Trophoblast cell (in vitro differentiated cells and primary cell): ENCODE measurements at regions not wholly inside any gene's neighbourhood (a gene's known extent, or its start where the extent isn't known, plus 50 kb on each side); places are given as distances from the start of the nearest gene placed in this dataset.

Source experiments
- DNase-seq, 2 donors: peaks; one replicate each; pipeline ENCODE4 v3.0.0-alpha.2; 2016
- H2AFZ ChIP-seq: 2 replicates; pipeline ENCODE4 v1.6.1; 2013; ENCODE audit warnings: low read length, moderate library complexity, mild to moderate bottlenecking; ENCODE audit not compliant: insufficient read depth, poor library complexity
- H2AK5ac ChIP-seq: 2 replicates; pipeline ENCODE4 v1.6.1; 2013; ENCODE audit warnings: mild to moderate bottlenecking, low read length
- H2BK120ac ChIP-seq: 2 replicates; pipeline ENCODE4 v1.6.1; 2013; ENCODE audit warnings: low read length, mild to moderate bottlenecking, moderate library complexity; ENCODE audit not compliant: insufficient read depth, poor library complexity
- H2BK12ac ChIP-seq: 2 replicates; pipeline ENCODE4 v1.6.1; 2013; ENCODE audit warnings: mild to moderate bottlenecking, low read length, moderate library complexity
- H2BK5ac ChIP-seq: 2 replicates; pipeline ENCODE4 v1.6.1; 2013; ENCODE audit warnings: low read length, low read depth, moderate library complexity, mild to moderate bottlenecking; ENCODE audit not compliant: poor library complexity
- H3K14ac ChIP-seq: 2 replicates; pipeline ENCODE4 v1.6.1; 2013; ENCODE audit warnings: mild to moderate bottlenecking, low read length
- H3K18ac ChIP-seq: 2 replicates; pipeline ENCODE4 v1.6.1; 2013; ENCODE audit warnings: mild to moderate bottlenecking, low read length
- H3K23ac ChIP-seq: 2 replicates; pipeline ENCODE4 v1.6.1; 2013; ENCODE audit warnings: low read length
- H3K27ac ChIP-seq: 2 replicates; pipeline ENCODE4 v1.5.1; 2013; ENCODE audit warnings: low read depth, mild to moderate bottlenecking, inconsistent platforms, low read length, moderate library complexity
- H3K27me3 ChIP-seq: 2 replicates; pipeline ENCODE4 v1.6.1; 2013; ENCODE audit warnings: inconsistent platforms, mild to moderate bottlenecking, low read length, moderate library complexity; ENCODE audit not compliant: insufficient read depth
- H3K36me3 ChIP-seq, 2 experiments: 1 replicate in 1 of 2; 2 replicates in 1 of 2; pipeline ENCODE4 v1.6.1; 2013; ENCODE audit warnings: low read length in 2 of 2, mild to moderate bottlenecking in 2 of 2, moderate library complexity in 1 of 2; ENCODE audit not compliant: insufficient read depth in 2 of 2, control insufficient read depth in 1 of 2
- H3K4ac ChIP-seq: 2 replicates; pipeline ENCODE4 v1.6.1; 2013; ENCODE audit warnings: low read depth, mild to moderate bottlenecking, low read length, moderate library complexity
- H3K4me1 ChIP-seq, 2 experiments: 1 replicate in 1 of 2; 2 replicates in 1 of 2; pipeline ENCODE4 v1.6.1; 2013; ENCODE audit warnings: low read length in 2 of 2, mild to moderate bottlenecking in 2 of 2, moderate library complexity in 1 of 2; ENCODE audit not compliant: insufficient read depth in 2 of 2, control insufficient read depth in 1 of 2
- H3K4me2 ChIP-seq: 2 replicates; pipeline ENCODE4 v1.6.1; 2013; ENCODE audit warnings: inconsistent platforms, mild to moderate bottlenecking, low read length, moderate library complexity
- H3K4me3 ChIP-seq: 2 replicates; pipeline ENCODE4 v1.5.1; 2013; ENCODE audit warnings: mild to moderate bottlenecking, low read depth, low read length, inconsistent platforms
- H3K79me1 ChIP-seq: one replicate; pipeline ENCODE4 v1.6.1; 2013; ENCODE audit warnings: low read length
- H3K79me2 ChIP-seq: 2 replicates; pipeline ENCODE4 v1.6.1; 2013; ENCODE audit warnings: low read length, mild to moderate bottlenecking; ENCODE audit not compliant: control insufficient read depth, insufficient read depth, poor library complexity
- H3K9ac ChIP-seq: 2 replicates; pipeline ENCODE4 v1.6.1; 2013; ENCODE audit warnings: mild to moderate bottlenecking, low read length
- H3K9me3 ChIP-seq: 2 replicates; pipeline ENCODE4 v1.6.1; 2013; ENCODE audit warnings: low read depth, mild to moderate bottlenecking, control low read depth, inconsistent platforms, low read length; ENCODE audit not compliant: insufficient read depth
- H4K12ac ChIP-seq: 2 replicates; pipeline ENCODE4 v1.6.1; 2013; ENCODE audit warnings: low read depth, mild to moderate bottlenecking, low read length, moderate library complexity
- H4K8ac ChIP-seq: 2 replicates; pipeline ENCODE4 v1.6.1; 2013; ENCODE audit warnings: low read depth, mild to moderate bottlenecking, low read length, moderate library complexity
- H4K91ac ChIP-seq: one replicate; pipeline ENCODE4 v1.6.1; 2013; ENCODE audit warnings: low read depth, mild to moderate bottlenecking, low read length, moderate library complexity
- WGBS: extraction: QIAGEN DNeasy Blood & Tissue Kit; methylation state at CpG from one replicate; pipeline ENCODE4 v1.1.7; 2013; ENCODE audit warnings: missing lambda C conversion rate; ENCODE audit not compliant: insufficient read length, insufficient coverage; ENCODE audit errors: extremely low coverage; 5-methylcytosine and 5-hydroxymethylcytosine counted together

GRCh38 chr3:102156426-102156825 is 278.4 kb upstream of the ZPLD1 start:
- Histone ChIP-seq H3K79me1 (no peaks in the 10 kb centered on the region), H3K9ac (no peak overlapping the region), H3K9me3 (peaks cover 5% of the 10 kb centered on the region), H2AFZ (no peak overlapping the region), H2AK5ac (no peak overlapping the region), H4K91ac (no peak overlapping the region), H3K27me3 (no peaks in the 10 kb centered on the region), H3K4me2 (no peak overlapping the region), H3K18ac (no peak overlapping the region), H3K36me3 (no peaks in the 10 kb centered on the region), H3K4me1 (no peaks in the 10 kb centered on the region), H3K23ac (no peak overlapping the region), H3K27ac (no peak overlapping the region), H4K12ac (no peak overlapping the region), H3K4ac (no peak overlapping the region), H3K14ac (no peak overlapping the region), H2BK12ac (no peak overlapping the region), H3K79me2 (no peaks in the 10 kb centered on the region), H2BK5ac (no peak overlapping the region), H3K4me3 (no peak overlapping the region), H2BK120ac (no peak overlapping the region), H4K8ac (peak overlapping the region; percentile 29)
- no CpG with 5 or more reads among the region's 2 CpGs for WGBS
- peak; percentile 57 to 77 for DNase-seq

DNA sequence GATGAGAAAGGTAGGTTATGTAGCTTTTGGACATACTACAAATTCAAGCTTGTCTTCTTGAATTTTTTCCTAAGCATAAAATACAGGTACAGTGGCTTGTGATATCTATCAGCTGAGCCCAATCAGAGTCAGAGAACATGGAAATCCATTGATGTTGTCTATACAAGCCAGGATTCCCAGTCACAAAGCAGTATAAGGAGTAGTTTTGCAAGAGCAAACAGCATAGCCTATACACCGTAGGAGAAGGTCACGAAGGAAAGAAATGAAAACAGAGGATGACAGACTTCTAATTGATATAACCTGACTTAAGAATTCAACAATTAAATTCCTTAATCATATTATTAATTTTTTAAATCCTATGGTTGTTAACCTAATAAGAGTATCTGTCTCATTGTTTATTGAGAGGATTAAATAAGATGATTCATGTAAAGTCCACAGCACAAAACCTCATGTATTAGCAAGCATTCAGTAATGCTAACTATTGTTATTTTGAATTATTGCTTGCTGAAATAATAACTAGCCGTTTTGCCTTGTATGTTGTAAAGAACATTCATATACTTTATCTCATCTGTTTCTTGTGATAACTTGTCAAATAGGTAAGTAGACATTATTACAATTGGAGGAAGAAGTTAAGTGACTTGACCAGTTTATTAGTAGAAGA is 276.6 kb upstream of the ZPLD1 start:
- Histone ChIP-seq H2BK5ac (no peak overlapping the region), H3K79me2 (no peaks in the 10 kb centered on the region), H4K8ac (no peak overlapping the region), H4K12ac (no peak overlapping the region), H3K4me2 (no peak overlapping the region), H3K36me3 (no peaks in the 10 kb centered on the region), H3K27me3 (no peaks in the 10 kb centered on the region), H3K27ac (no peak overlapping the region), H2AK5ac (no peak overlapping the region), H2AFZ (no peak overlapping the region), H2BK120ac (no peak overlapping the region), H3K14ac (no peak overlapping the region), H3K18ac (no peak overlapping the region), H3K4me3 (no peak overlapping the region), H4K91ac (no peak overlapping the region), H3K4ac (no peak overlapping the region), H3K79me1 (no peaks in the 10 kb centered on the region), H3K4me1 (no peaks in the 10 kb centered on the region), H3K9me3 (no peaks in the 10 kb centered on the region), H3K9ac (no peak overlapping the region), H2BK12ac (no peak overlapping the region), H3K23ac (no peak overlapping the region)
- no CpG with 5 or more reads among the region's 3 CpGs for WGBS
- DNase-seq, result no peak

DNA sequence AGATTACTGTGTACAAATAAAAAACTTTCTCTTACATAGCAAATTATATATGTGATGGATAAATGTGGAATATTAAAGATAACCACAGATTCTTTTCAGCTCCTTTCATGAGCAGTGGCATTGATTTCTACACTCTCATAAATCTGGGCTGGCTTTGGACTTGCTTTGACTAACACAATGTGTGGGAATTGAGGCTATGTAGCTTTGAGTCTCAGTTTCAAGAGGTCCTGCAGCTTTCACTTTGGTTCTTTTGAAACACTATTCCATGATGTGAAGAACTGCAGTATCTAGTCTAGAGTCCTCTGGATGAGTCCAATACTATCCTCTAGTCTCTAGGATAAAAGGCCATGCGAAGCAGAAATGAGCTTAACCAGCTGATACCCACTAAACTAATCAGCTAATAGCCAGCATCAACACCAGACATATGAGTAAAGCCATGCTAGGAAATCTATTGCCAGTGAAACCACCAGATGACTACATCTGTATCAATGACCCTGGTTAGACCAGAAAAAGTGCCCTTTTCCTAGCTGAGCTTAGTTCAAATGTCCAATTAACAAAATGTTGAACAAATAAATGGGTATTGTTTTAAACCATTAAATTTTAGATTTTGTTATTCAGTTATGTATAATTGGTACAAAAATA is 274.9 kb upstream of the ZPLD1 start:
- H3K14ac ChIP-seq, result no peak overlapping the region
- H2BK120ac ChIP-seq, result no peak overlapping the region
- no peaks in the 10 kb centered on the region for H3K36me3 ChIP-seq
- no peak overlapping the region for H3K23ac ChIP-seq
- no peak overlapping the region for H3K4me2 ChIP-seq
- no peak overlapping the region for H3K27ac ChIP-seq
- H3K18ac ChIP-seq, result no peak overlapping the region
- H3K4me1 ChIP-seq, result no peaks in the 10 kb centered on the region
- no CpG with 5 or more reads among the region's 1 CpG for WGBS
- no peak overlapping the region for H3K4me3 ChIP-seq
- H2AK5ac ChIP-seq, result no peak overlapping the region
- no peak overlapping the region for H2BK5ac ChIP-seq
- no peak overlapping the region for H4K91ac ChIP-seq
- no peaks in the 10 kb centered on the region for H3K79me2 ChIP-seq
- H3K4ac ChIP-seq, result no peak overlapping the region
- no peak overlapping the region for H3K9ac ChIP-seq
- no peak overlapping the region for H4K12ac ChIP-seq
- no peaks in the 10 kb centered on the region for H3K27me3 ChIP-seq
- H2AFZ ChIP-seq, result no peak overlapping the region
- H2BK12ac ChIP-seq, result no peak overlapping the region
- no peaks in the 10 kb centered on the region for H3K79me1 ChIP-seq
- DNase-seq, result no peak
- H3K9me3 ChIP-seq, result no peaks in the 10 kb centered on the region
- H4K8ac ChIP-seq, result no peak overlapping the region

- Histone ChIP-seq H4K12ac (no peak overlapping the region), H3K79me2 (no peaks in the 10 kb centered on the region), H3K4me3 (no peak overlapping the region), H2BK12ac (no peak overlapping the region), H3K27me3 (no peaks in the 10 kb centered on the region), H3K18ac (no peak overlapping the region), H3K36me3 (no peaks in the 10 kb centered on the region), H2BK120ac (no peak overlapping the region), H2AK5ac (no peak overlapping the region), H3K4ac (no peak overlapping the region), H3K27ac (no peak overlapping the region), H3K9me3 (no peaks in the 10 kb centered on the region), H2AFZ (no peak overlapping the region), H3K14ac (no peak overlapping the region), H2BK5ac (no peak overlapping the region), H3K4me2 (no peak overlapping the region), H3K9ac (no peak overlapping the region), H3K79me1 (no peaks in the 10 kb centered on the region), H3K23ac (no peak overlapping the region), H3K4me1 (no peaks in the 10 kb centered on the region), H4K8ac (no peak overlapping the region), H4K91ac (no peak overlapping the region)
- peak in 1 of 2 donors; percentile 58 for DNase-seq
- no CpG with 5 or more reads among the region's 5 CpGs for WGBS
These were observed 273.3 kb upstream of the ZPLD1 start for GRCh38 chr3:102161384-102162006.
